IMR-90 (cell line): ENCODE measurements at regions not wholly inside any gene's neighbourhood (a gene's known extent, or its start where the extent isn't known, plus 50 kb on each side); places are given as distances from the start of the nearest gene placed in this dataset.

Experiments
- ATAC-seq: fragments of 200-7000 bp; cut with Tn5 transposase; 2 replicates; pipeline ENCODE4 v1.9.1; 2020; ENCODE audit warnings: low read depth, mild to moderate bottlenecking, moderate library complexity
- BruUV-seq: library from RNA; stranded (reverse); fragments of 400-500 nt; replicated peaks from 2 replicates; lab custom pipeline; 2021; lab: Mats Ljungman, UMichigan
- CTCF ChIA-PET: fragments of 300-600 bp; formaldehyde crosslinking; extraction: SDS; loops from one replicate; lab custom pipeline; 2021; ENCODE audit warnings: antibody characterized with exemption; lab: Yijun Ruan, JAX
- POLR2A ChIA-PET: fragments of 300-600 bp; sonication (Branson Sonifier 250); formaldehyde crosslinking; loops from one replicate; lab custom pipeline; 2022; ENCODE audit warnings: antibody characterized with exemption; ENCODE audit not compliant: unreplicated experiment; lab: Charles Lee
- DNase-seq: peaks from one replicate; pipeline ENCODE4 v3.0.0; 2013
- H2AFZ ChIP-seq: replicated peaks from 2 replicates; pipeline ENCODE3; 2013; ENCODE audit warnings: low read length, mild to moderate bottlenecking; ENCODE audit not compliant: poor library complexity
- H2AK5ac ChIP-seq: 2 replicates; pipeline ENCODE4 v1.6.1; 2013; ENCODE audit warnings: low read depth, low read length, inconsistent platforms
- H2AK9ac ChIP-seq: replicated peaks from 2 replicates; pipeline ENCODE3; 2013; ENCODE audit warnings: mild to moderate bottlenecking, low read depth, low read length, moderate library complexity; ENCODE audit not compliant: poor library complexity
- H2BK120ac ChIP-seq: 2 replicates; pipeline ENCODE4 v1.6.1; 2013; ENCODE audit warnings: low read depth, low read length, inconsistent platforms
- H2BK15ac ChIP-seq: 3 replicates; pipeline ENCODE4 v1.6.1; 2013; ENCODE audit warnings: low read depth, low read length, inconsistent platforms
- H2BK20ac ChIP-seq: 2 replicates; pipeline ENCODE4 v1.6.1; 2013; ENCODE audit warnings: low read depth, mild to moderate bottlenecking, inconsistent platforms, low read length, moderate library complexity
- H2BK5ac ChIP-seq: 2 replicates; pipeline ENCODE4 v1.6.1; 2013; ENCODE audit warnings: mild to moderate bottlenecking, low read depth, low read length, inconsistent platforms; ENCODE audit not compliant: poor library complexity, severe bottlenecking
- H3K14ac ChIP-seq: replicated peaks from 2 replicates; pipeline ENCODE4 v1.6.1; 2013; ENCODE audit warnings: low read depth, low read length, inconsistent platforms
- H3K18ac ChIP-seq: 2 replicates; pipeline ENCODE4 v1.6.1; 2013; ENCODE audit warnings: low read depth, low read length, control low read depth
- H3K23ac ChIP-seq: 2 replicates; pipeline ENCODE4 v1.6.1; 2013; ENCODE audit warnings: low read depth, low read length, inconsistent platforms
- H3K27ac ChIP-seq: 2 replicates; pipeline ENCODE4 v1.5.1; 2013; ENCODE audit warnings: mild to moderate bottlenecking, control low read depth, low read length; ENCODE audit not compliant: insufficient read depth
- H3K27me3 ChIP-seq: 2 replicates; pipeline ENCODE4 v1.6.1; 2013; ENCODE audit warnings: low read length; ENCODE audit not compliant: control insufficient read depth, insufficient read depth
- H3K36me3 ChIP-seq: 2 replicates; pipeline ENCODE4 v1.6.1; 2013; ENCODE audit warnings: low read length, mixed read lengths; ENCODE audit not compliant: control insufficient read depth, insufficient read depth
- H3K4ac ChIP-seq: 2 replicates; pipeline ENCODE4 v1.6.1; 2013; ENCODE audit warnings: low read depth, low read length, inconsistent platforms
- H3K4me1 ChIP-seq: 2 replicates; pipeline ENCODE4 v1.6.1; 2013; ENCODE audit warnings: low read length, mixed read lengths; ENCODE audit not compliant: control insufficient read depth, insufficient read depth
- H3K4me2 ChIP-seq: 2 replicates; pipeline ENCODE4 v1.6.1; 2013; ENCODE audit warnings: low read depth, mild to moderate bottlenecking, control low read depth, low read length, moderate library complexity
- H3K4me3 ChIP-seq: 2 replicates; pipeline ENCODE4 v1.5.1; 2013; ENCODE audit warnings: low read depth, mild to moderate bottlenecking, control low read depth, low read length, moderate library complexity; ENCODE audit not compliant: insufficient read depth
- H3K56ac ChIP-seq: 2 replicates; pipeline ENCODE4 v1.6.1; 2013; ENCODE audit warnings: low read length, inconsistent platforms; ENCODE audit not compliant: insufficient read depth; ENCODE audit errors: extremely low read depth
- H3K79me1 ChIP-seq, 2 experiments: 2 replicates each; pipeline ENCODE4 v1.6.1; 2013; ENCODE audit warnings: low read length in 2 of 2, inconsistent platforms in 1 of 2, low read depth in 1 of 2
- H3K9ac ChIP-seq: 2 replicates; pipeline ENCODE4 v1.6.1; 2013; ENCODE audit warnings: low read depth, low read length, control low read depth
- H3K9me1 ChIP-seq: 2 replicates; pipeline ENCODE4 v1.6.1; 2013; ENCODE audit warnings: low read length, inconsistent platforms; ENCODE audit not compliant: insufficient read depth
- H3K9me3 ChIP-seq: 2 replicates; pipeline ENCODE4 v1.6.1; 2013; ENCODE audit warnings: low read length; ENCODE audit not compliant: control insufficient read depth, insufficient read depth
- H4K20me1 ChIP-seq: 2 replicates; pipeline ENCODE4 v1.6.1; 2013; ENCODE audit warnings: low read length, inconsistent platforms; ENCODE audit not compliant: insufficient read depth
- H4K5ac ChIP-seq: 2 replicates; pipeline ENCODE4 v1.6.1; 2013; ENCODE audit warnings: mild to moderate bottlenecking, low read depth, low read length, control low read depth
- H4K8ac ChIP-seq, 2 experiments: 2 replicates each; pipeline ENCODE4 v1.6.1; 2013; ENCODE audit warnings: low read depth in 2 of 2, low read length in 2 of 2, control low read depth in 1 of 2, inconsistent platforms in 1 of 2
- H4K91ac ChIP-seq: 2 replicates; pipeline ENCODE4 v1.6.1; 2013; ENCODE audit warnings: low read depth, low read length, inconsistent platforms; ENCODE audit not compliant: insufficient read depth
- FOS ChIP-seq: fragments of 150-350 bp; IDR thresholded peaks from 2 replicates; pipeline ENCODE4 v1.6.1; 2016; ENCODE audit warnings: low read depth, low read length
- NFE2L2 ChIP-seq: fragments of 150-350 bp; IDR thresholded peaks from 2 replicates; pipeline ENCODE4 v1.6.1; 2016; ENCODE audit warnings: low read depth, mild to moderate bottlenecking, low read length
- RAD21 ChIP-seq: IDR thresholded peaks from 2 replicates; pipeline ENCODE4 v1.6.1; 2012; ENCODE audit warnings: low read length, improper control_type of control experiment
- RFX5 ChIP-seq: IDR thresholded peaks from 2 replicates; pipeline ENCODE4 v1.8.0; 2012; ENCODE audit warnings: low read depth, mild to moderate bottlenecking, low read length, moderate library complexity
- SMC3 ChIP-seq: fragments of 150-350 bp; IDR thresholded peaks from 2 replicates; pipeline ENCODE4 v1.6.1; 2016; ENCODE audit warnings: low read depth, mild to moderate bottlenecking, antibody characterized with exemption, low read length, moderate library complexity
- WGBS, 2 experiments: methylation state at CpG; one replicate each; pipeline versions ENCODE4 v1.1.5 to v1.1.7; 2013; ENCODE audit warnings: missing lambda C conversion rate in 2 of 2; ENCODE audit not compliant: insufficient read length in 1 of 2; ENCODE audit errors: extremely low coverage in 2 of 2; 5-methylcytosine and 5-hydroxymethylcytosine counted together
- dilution Hi-C: fragments of 300-500 bp; cut with HindIII; formaldehyde crosslinking; loops from one replicate; pipeline ENCODE4 v1.14.3; 2018; ENCODE audit warnings: low sequenced_read_pairs; ENCODE audit not compliant: unreplicated experiment
- in situ Hi-C: fragments of 300-500 bp; cut with MboI; formaldehyde crosslinking; loops from 3 replicates; pipeline ENCODE4 v1.14.3; 2019; ENCODE audit warnings: low sequenced_read_pairs, inconsistent platforms, mixed read lengths
- intact Hi-C: fragments of 100-400 bp; cut with micrococcal nuclease; formaldehyde crosslinking; loops from 2 replicates; pipeline ENCODE4 v1.10.0; 2022

- ChIA-PET CTCF (no interaction called here), POLR2A (no interaction called here)
- no peaks in the 10 kb centered on the region for H3K36me3 ChIP-seq
- H3K27ac ChIP-seq, result no peak overlapping the region
- H3K18ac ChIP-seq, result no peak overlapping the region
- no peak overlapping the region for H3K9ac ChIP-seq
- no peak overlapping the region for H2AFZ ChIP-seq
- no peak overlapping the region for H2BK15ac ChIP-seq
- intact Hi-C loops, result no loop called here
- in situ Hi-C loops, result no loop called here
- H3K4ac ChIP-seq, result no peak overlapping the region
- H2BK120ac ChIP-seq, result no peak overlapping the region
- H2BK5ac ChIP-seq, result no peak overlapping the region
- H4K20me1 ChIP-seq, result no peaks in the 10 kb centered on the region
- no peak overlapping the region for H4K8ac ChIP-seq
- no peaks in the 10 kb centered on the region for H3K9me3 ChIP-seq
- no peak overlapping the region for H3K23ac ChIP-seq
- no peaks in the 10 kb centered on the region; the same call in 1 of the 2 replicates for H3K4me1 ChIP-seq
- no peak overlapping the region for H3K4me2 ChIP-seq
- H2AK5ac ChIP-seq, result no peak overlapping the region
- no peak overlapping the region for H3K14ac ChIP-seq
- no CpG with 5 or more reads among the region's 7 CpGs for WGBS, 2 experiments
- TF ChIP-seq RFX5, result no peak
- no peak for TF ChIP-seq SMC3
- TF ChIP-seq FOS, result no peak
- no peak for TF ChIP-seq NFE2L2
- TF ChIP-seq RAD21, result no peak
- H3K56ac ChIP-seq, result no peak overlapping the region
- ATAC-seq, result no peak
- BruUV-seq, result no TSS peak
- H3K27me3 ChIP-seq, result peaks cover 14% of the 10 kb centered on the region; the same call in 1 of the 2 replicates
- H2AK9ac ChIP-seq, result no peak overlapping the region
- no peak overlapping the region for H4K91ac ChIP-seq
- H4K5ac ChIP-seq, result no peak overlapping the region
- H3K79me1 ChIP-seq, result no peaks in the 10 kb centered on the region
- no peak overlapping the region for H3K4me3 ChIP-seq
- no peak for DNase-seq
- dilution Hi-C loops, result no loop called here
- no peak overlapping the region for H2BK20ac ChIP-seq
- no peaks in the 10 kb centered on the region for H3K9me1 ChIP-seq
These were observed 112.4 kb upstream of the GDF10 start for GRCh38 chr10:47187592-47187991.
